ENCODE measurements at regions not wholly inside any gene's neighbourhood (a gene's known extent, or its start where the extent isn't known, plus 50 kb on each side); places are given as distances from the start of the nearest gene placed in this dataset.

GRCh38 chr18:55739488-55739887 lies 151.5 kb upstream of the TCF4 start:
- H3K79me2 ChIP-seq (ENCODE audit: insufficient read depth, low read length) = no peaks in the 10 kb centered on the region
- no peaks in the 10 kb centered on the region for H3K36me3 ChIP-seq (ENCODE audit: insufficient read depth, low read length)
- Mint-ChIP-seq H3K27me3 (ENCODE audit: low read depth, unreplicated experiment) (no peaks in the 10 kb centered on the region), H3K9me3 (ENCODE audit: unreplicated experiment) (no peaks in the 10 kb centered on the region), H3K27ac (ENCODE audit: unreplicated experiment) (no peak overlapping the region), H3K4me3 (ENCODE audit: unreplicated experiment) (no peak overlapping the region), H3K36me3 (ENCODE audit: low read depth, unreplicated experiment) (no peaks in the 10 kb centered on the region), H3K4me1 (ENCODE audit: low read depth, unreplicated experiment) (peaks cover 2% of the 10 kb centered on the region)
- no peaks in the 10 kb centered on the region for H4K20me1 ChIP-seq (ENCODE audit: insufficient read depth, low read length)
- no peaks in the 10 kb centered on the region for H3K9me3 ChIP-seq (ENCODE audit: insufficient read depth, low read depth, low read length)
- no peak overlapping the region for H3K4me3 ChIP-seq (ENCODE audit: insufficient read depth, low read depth, low read length)
- H3K27me3 ChIP-seq (ENCODE audit: insufficient read depth, low read length) = no peaks in the 10 kb centered on the region
- FAIRE-seq (no peak), DNase-seq (ENCODE audit: low read depth) (no peak)
- no peak overlapping the region for H2AFZ ChIP-seq (ENCODE audit: low read depth, low read length)
- TF ChIP-seq EZH2 (IDR thresholded peaks at IDR 0.05; ENCODE audit: insufficient read depth, low read length) (no peak), CTCF (IDR thresholded peaks at IDR 0.05; ENCODE audit: insufficient read depth, low read depth, low read length) (no peak)
- no peak overlapping the region for H3K4me2 ChIP-seq (ENCODE audit: low read length)
- no peaks in the 10 kb centered on the region for H3K4me1 ChIP-seq (ENCODE audit: insufficient read depth, low read length)
- no peak overlapping the region for H3K27ac ChIP-seq (ENCODE audit: low read depth, low read length)
- H3K9ac ChIP-seq (ENCODE audit: low read length) = no peak overlapping the region

DNA sequence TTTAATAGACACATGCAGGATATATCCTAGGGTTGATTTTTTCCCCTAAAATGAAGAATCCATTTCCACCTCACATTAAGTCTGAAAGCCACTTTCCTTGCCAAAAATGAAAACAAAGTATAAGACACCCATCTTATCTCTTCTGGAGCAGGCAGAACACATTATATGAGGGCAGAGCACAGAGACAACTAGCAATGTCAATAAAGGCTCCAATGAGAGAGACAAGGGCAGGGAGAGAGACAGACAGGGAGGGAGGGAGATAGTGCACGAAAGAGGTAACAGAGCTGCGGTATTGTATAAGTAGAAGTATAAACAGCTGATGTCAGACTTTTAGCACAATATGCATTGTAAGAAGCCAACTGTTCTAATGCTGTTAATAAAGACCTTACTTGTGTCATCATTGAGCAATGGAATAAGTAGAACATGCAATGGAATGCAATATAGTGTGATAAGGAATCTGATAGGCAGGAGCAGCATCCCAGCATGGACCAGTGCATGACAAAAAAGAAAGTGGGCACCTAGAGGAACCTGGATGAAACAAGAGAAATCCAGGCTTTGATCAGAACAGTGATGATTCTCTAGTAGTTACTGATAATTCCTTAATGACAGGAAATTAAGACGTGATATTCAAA lies 150.6 kb upstream of the TCF4 start:
- no peaks in the 10 kb centered on the region for H3K36me3 ChIP-seq (ENCODE audit: insufficient read depth, low read length)
- no peak for TF ChIP-seq EZH2 (IDR thresholded peaks at IDR 0.05; ENCODE audit: insufficient read depth, low read length)
- no peak for TF ChIP-seq CTCF (IDR thresholded peaks at IDR 0.05; ENCODE audit: insufficient read depth, low read depth, low read length)
- H3K9me3 ChIP-seq (ENCODE audit: insufficient read depth, low read depth, low read length) = no peaks in the 10 kb centered on the region
- no peak overlapping the region for H3K27ac ChIP-seq (ENCODE audit: low read depth, low read length)
- DNase-seq (ENCODE audit: low read depth) = no peak
- H2AFZ ChIP-seq (ENCODE audit: low read depth, low read length) = no peak overlapping the region
- Mint-ChIP-seq H3K4me3 (ENCODE audit: unreplicated experiment) (no peak overlapping the region), H3K36me3 (ENCODE audit: low read depth, unreplicated experiment) (no peaks in the 10 kb centered on the region), H3K27me3 (ENCODE audit: low read depth, unreplicated experiment) (no peaks in the 10 kb centered on the region), H3K9me3 (ENCODE audit: unreplicated experiment) (peaks cover 2% of the 10 kb centered on the region), H3K27ac (ENCODE audit: unreplicated experiment) (no peak overlapping the region), H3K4me1 (ENCODE audit: low read depth, unreplicated experiment) (peaks cover 2% of the 10 kb centered on the region)
- H3K27me3 ChIP-seq (ENCODE audit: insufficient read depth, low read length) = no peaks in the 10 kb centered on the region
- H3K4me3 ChIP-seq (ENCODE audit: insufficient read depth, low read depth, low read length) = no peak overlapping the region
- H3K79me2 ChIP-seq (ENCODE audit: insufficient read depth, low read length) = no peaks in the 10 kb centered on the region
- no peak overlapping the region for H3K9ac ChIP-seq (ENCODE audit: low read length)
- no peaks in the 10 kb centered on the region for H3K4me1 ChIP-seq (ENCODE audit: insufficient read depth, low read length)
- H3K4me2 ChIP-seq (ENCODE audit: low read length) = no peak overlapping the region
- FAIRE-seq = no peak
- H4K20me1 ChIP-seq (ENCODE audit: insufficient read depth, low read length) = no peaks in the 10 kb centered on the region

- Histone ChIP-seq H3K4me2 (ENCODE audit: low read length) (no peak overlapping the region), H4K20me1 (ENCODE audit: insufficient read depth, low read length) (no peaks in the 10 kb centered on the region), H3K9me3 (ENCODE audit: insufficient read depth, low read depth, low read length) (no peaks in the 10 kb centered on the region), H3K27ac (ENCODE audit: low read depth, low read length) (no peak overlapping the region), H2AFZ (ENCODE audit: low read depth, low read length) (no peak overlapping the region), H3K27me3 (ENCODE audit: insufficient read depth, low read length) (no peaks in the 10 kb centered on the region), H3K9ac (ENCODE audit: low read length) (no peak overlapping the region), H3K36me3 (ENCODE audit: insufficient read depth, low read length) (no peaks in the 10 kb centered on the region), H3K4me1 (ENCODE audit: insufficient read depth, low read length) (peaks cover under 1% of the 10 kb centered on the region), H3K4me3 (ENCODE audit: insufficient read depth, low read depth, low read length) (no peak overlapping the region), H3K79me2 (ENCODE audit: insufficient read depth, low read length) (no peaks in the 10 kb centered on the region)
- FAIRE-seq (no peak), DNase-seq (ENCODE audit: low read depth) (no peak)
- H3K9me3 Mint-ChIP-seq (ENCODE audit: unreplicated experiment) = peaks cover 2% of the 10 kb centered on the region
- H3K27me3 Mint-ChIP-seq (ENCODE audit: low read depth, unreplicated experiment) = no peaks in the 10 kb centered on the region
- TF ChIP-seq EZH2 (IDR thresholded peaks at IDR 0.05; ENCODE audit: insufficient read depth, low read length) (no peak), CTCF (IDR thresholded peaks at IDR 0.05; ENCODE audit: insufficient read depth, low read depth, low read length) (no peak)
- no peak overlapping the region for H3K4me3 Mint-ChIP-seq (ENCODE audit: unreplicated experiment)
- no peaks in the 10 kb centered on the region for H3K36me3 Mint-ChIP-seq (ENCODE audit: low read depth, unreplicated experiment)
- peaks cover 5% of the 10 kb centered on the region for H3K4me1 Mint-ChIP-seq (ENCODE audit: low read depth, unreplicated experiment)
- H3K27ac Mint-ChIP-seq (ENCODE audit: unreplicated experiment) = no peak overlapping the region
Measured at GRCh38 chr18:55737781-55738468, 149.9 kb upstream of the TCF4 start.
